K562 (cell line): ENCODE measurements at regions not wholly inside any gene's neighbourhood (a gene's known extent, or its start where the extent isn't known, plus 50 kb on each side); places are given as distances from the start of the nearest gene placed in this dataset.

ENCODE experiments used
- ATAC-seq: fragments of 200-7000 bp; cut with Tn5 transposase; 3 replicates; pipeline ENCODE4 v1.9.1; 2020; ENCODE audit warnings: moderate library complexity
- BruUV-seq: library from RNA; stranded (reverse); fragments of 400-500 nt; replicated peaks from 2 replicates; lab custom pipeline; 2021; lab: Mats Ljungman, UMichigan
- CTCF ChIA-PET: fragments of 300-600 bp; formaldehyde crosslinking; extraction: SDS; loops from one replicate; lab custom pipeline; 2021; ENCODE audit warnings: low intra/inter-chr PET ratio; lab: Yijun Ruan, JAX
- POLR2A ChIA-PET: fragments of 300-600, 350-650 bp; sonication (Branson Sonifier 250); formaldehyde crosslinking; extraction: SDS; loops from one replicate; lab custom pipeline; 2021; ENCODE audit warnings: antibody characterized with exemption, inconsistent platforms; lab: Yijun Ruan, JAX
- DNase-seq, 4 experiments: peaks; one replicate each; pipeline versions ENCODE4 v3.0.0 to v3.0.0-alpha.2; 2011 to 2018; ENCODE audit warnings: low spot score in 3 of 4, mixed read lengths in 3 of 4; ENCODE audit errors: extremely low read depth in 1 of 4
- FAIRE-seq: peaks from 2 replicates; lab custom pipeline; 2011; peaks lifted over from hg19 to GRCh38; lab: Jason Lieb, UNC
- H2AFZ ChIP-seq: 2 replicates; pipeline ENCODE4 v1.6.0; 2011; ENCODE audit warnings: low read depth, low read length, control low read depth, inconsistent platforms
- H3K27ac ChIP-seq: fragments of 200-600 bp; 3 replicates; pipeline ENCODE4 v1.8.0; 2011; ENCODE audit warnings: low read depth, mild to moderate bottlenecking, control low read depth, inconsistent platforms, low read length, moderate library complexity, mixed read lengths; ENCODE audit errors: extremely low read depth
- H3K27me3 ChIP-seq, 2 experiments: fragments of 300-600 bp in 1 of 2; 2 replicates in 1 of 2; 3 replicates in 1 of 2; pipeline versions ENCODE4 v1.6.0 to v1.8.0; 2011; ENCODE audit warnings: inconsistent platforms in 2 of 2, low read length in 2 of 2, mild to moderate bottlenecking in 1 of 2, mixed read lengths in 1 of 2, moderate library complexity in 1 of 2; ENCODE audit not compliant: control insufficient read depth in 2 of 2, insufficient read depth in 2 of 2
- H3K36me3 ChIP-seq: fragments of 300-600 bp; 3 replicates; pipeline ENCODE4 v1.8.0; 2011; ENCODE audit warnings: mild to moderate bottlenecking, low read length, inconsistent platforms; ENCODE audit not compliant: control insufficient read depth, insufficient read depth
- H3K4me1 ChIP-seq, 2 experiments: fragments of 200-600 bp in 1 of 2; replicated peaks in 1 of 2; 2 replicates in 1 of 2; 3 replicates in 1 of 2; pipeline versions ENCODE4 v1.5.1 to v1.8.0; 2011; ENCODE audit warnings: inconsistent platforms in 2 of 2, low read length in 2 of 2, mild to moderate bottlenecking in 1 of 2, mixed read lengths in 1 of 2, moderate library complexity in 1 of 2; ENCODE audit not compliant: control insufficient read depth in 2 of 2, insufficient read depth in 2 of 2
- H3K4me2 ChIP-seq: 2 replicates; pipeline ENCODE4 v1.6.1; 2011; ENCODE audit warnings: low read length, control low read depth, inconsistent platforms, mixed read lengths; ENCODE audit not compliant: insufficient read depth
- H3K4me3 ChIP-seq: fragments of 200-600 bp; sonication (generic), shearing (Covaris generic); 2 replicates; pipeline ENCODE4 v1.5.1; 2016; ENCODE audit warnings: control low read depth, inconsistent platforms
- H3K79me2 ChIP-seq: fragments of 200-600 bp; 3 replicates; pipeline ENCODE4 v1.8.0; 2011; ENCODE audit warnings: low read length, inconsistent platforms; ENCODE audit not compliant: control insufficient read depth, insufficient read depth
- H3K9ac ChIP-seq, 2 experiments: 2 replicates each; pipeline versions ENCODE4 v1.6.0 to v1.6.1; 2011; ENCODE audit warnings: low read depth in 2 of 2, low read length in 2 of 2, control low read depth in 1 of 2, inconsistent platforms in 1 of 2, mild to moderate bottlenecking in 1 of 2, mixed read lengths in 1 of 2; ENCODE audit not compliant: insufficient read depth in 1 of 2
- H3K9me1 ChIP-seq: one replicate; pipeline ENCODE4 v1.6.0; 2011; ENCODE audit warnings: inconsistent platforms, mild to moderate bottlenecking, low read length, moderate library complexity; ENCODE audit not compliant: control insufficient read depth, insufficient read depth
- H3K9me3 ChIP-seq: replicated peaks from 2 replicates; pipeline ENCODE4 v1.5.1; 2011; ENCODE audit warnings: low read depth, low read length, inconsistent platforms; ENCODE audit not compliant: control insufficient read depth, insufficient read depth
- H4K20me1 ChIP-seq: replicated peaks from 2 replicates; pipeline ENCODE4 v1.6.1; 2011; ENCODE audit warnings: low read length, inconsistent platforms, mixed read lengths; ENCODE audit not compliant: control insufficient read depth, insufficient read depth
- ADNP ChIP-seq: fragments of 200-800 bp; sonication (Bioruptor generic); IDR thresholded peaks from 2 replicates; pipeline ENCODE4 v1.6.1; 2016; ENCODE audit warnings: missing genetic modification characterization, missing compliant biosample characterization
- CBFA2T3 ChIP-seq: fragments of 450-650 bp; IDR thresholded peaks from 2 replicates; pipeline ENCODE4 v1.6.1; 2017
- GABPA ChIP-seq: fragments of 200-800 bp; sonication (Bioruptor generic); conservative IDR thresholded peaks from 2 replicates; pipeline ENCODE4 v1.6.1; 2016; ENCODE audit warnings: low read depth, missing genetic modification characterization, missing compliant biosample characterization
- MTA1 ChIP-seq: fragments of 450-650 bp; IDR thresholded peaks from 2 replicates; pipeline ENCODE4 v1.6.1; 2017; ENCODE audit warnings: borderline replicate concordance
- SRSF3 ChIP-seq: fragments of 200-400 bp; formaldehyde crosslinking; IDR thresholded peaks from 2 replicates; pipeline ENCODE4 v1.6.1; 2016; ENCODE audit warnings: mild to moderate bottlenecking, low read length, moderate library complexity; ENCODE audit not compliant: insufficient read depth
- TRIM28 ChIP-seq: fragments of 450-650 bp; IDR thresholded peaks from 2 replicates; pipeline ENCODE4 v1.6.1; 2017
- ZFP1 ChIP-seq: fragments of 450-650 bp; formaldehyde crosslinking; IDR thresholded peaks from 2 replicates; pipeline ENCODE4 v1.4.0; 2020; ENCODE audit warnings: mild to moderate bottlenecking, mixed read lengths
- ZFP30 ChIP-seq: fragments of 250-450 bp; sonication (Bioruptor Pico); IDR thresholded peaks from 2 replicates; pipeline ENCODE4 v1.8.0; 2022; ENCODE audit warnings: moderate library complexity, mild to moderate bottlenecking, inconsistent platforms, borderline replicate concordance
- ZNF133 ChIP-seq: fragments of 250-450 bp; sonication (Bioruptor Pico); IDR thresholded peaks from 2 replicates; pipeline ENCODE4 v1.4.0; 2020; ENCODE audit warnings: mild to moderate bottlenecking
- ZNF431 ChIP-seq: sonication (generic); formaldehyde crosslinking; IDR thresholded peaks from 2 replicates; pipeline ENCODE4 v1.8.0; 2022; ENCODE audit warnings: mild to moderate bottlenecking, missing genetic modification reagents
- ZNF766 ChIP-seq: fragments of 200-800 bp; sonication (Bioruptor generic); conservative IDR thresholded peaks from 2 replicates; pipeline ENCODE4 v1.6.1; 2016; ENCODE audit warnings: missing genetic modification characterization, missing compliant biosample characterization
- WGBS: fragments of 100-300 bp; shearing (Covaris generic); methylation state at CpG from one replicate; pipeline ENCODE4 v1.1.6; 2016; ENCODE audit warnings: low coverage, mixed read lengths; ENCODE audit not compliant: insufficient coverage; ENCODE audit errors: missing lambda C conversion rate; 5-methylcytosine and 5-hydroxymethylcytosine counted together
- in situ Hi-C: fragments of 300-500 bp; cut with MboI; formaldehyde crosslinking; loops from 4 replicates; pipeline ENCODE4 v1.15.0; 2018; ENCODE audit warnings: inconsistent platforms, mixed read lengths
- intact Hi-C: fragments of 100-400 bp; cut with micrococcal nuclease; formaldehyde crosslinking; loops from 2 replicates; pipeline ENCODE4 v1.14.2; 2022
- TF ChIP-seq, protein P1 (sequence below): fragments of 450-650 bp; IDR thresholded peaks from 2 replicates; pipeline ENCODE4 v1.6.1; 2017; ENCODE audit warnings: antibody characterized with exemption
- TF ChIP-seq, protein P2 (sequence below): fragments of 450-650 bp; IDR thresholded peaks from 2 replicates; pipeline ENCODE4 v1.7.0; 2016; ENCODE audit warnings: borderline replicate concordance
- TF ChIP-seq, protein P3 (sequence below), 2 experiments: fragments of 450-650 bp; conservative IDR thresholded peaks; 2 replicates each; pipeline ENCODE4 v1.6.1; 2017; ENCODE audit warnings: mild to moderate bottlenecking in 2 of 2, moderate library complexity in 2 of 2
- TF ChIP-seq, protein P4 (sequence below): sonication (generic); formaldehyde crosslinking; IDR thresholded peaks from 2 replicates; pipeline ENCODE4 v1.8.1; 2022; ENCODE audit warnings: missing genetic modification reagents

DNA sequence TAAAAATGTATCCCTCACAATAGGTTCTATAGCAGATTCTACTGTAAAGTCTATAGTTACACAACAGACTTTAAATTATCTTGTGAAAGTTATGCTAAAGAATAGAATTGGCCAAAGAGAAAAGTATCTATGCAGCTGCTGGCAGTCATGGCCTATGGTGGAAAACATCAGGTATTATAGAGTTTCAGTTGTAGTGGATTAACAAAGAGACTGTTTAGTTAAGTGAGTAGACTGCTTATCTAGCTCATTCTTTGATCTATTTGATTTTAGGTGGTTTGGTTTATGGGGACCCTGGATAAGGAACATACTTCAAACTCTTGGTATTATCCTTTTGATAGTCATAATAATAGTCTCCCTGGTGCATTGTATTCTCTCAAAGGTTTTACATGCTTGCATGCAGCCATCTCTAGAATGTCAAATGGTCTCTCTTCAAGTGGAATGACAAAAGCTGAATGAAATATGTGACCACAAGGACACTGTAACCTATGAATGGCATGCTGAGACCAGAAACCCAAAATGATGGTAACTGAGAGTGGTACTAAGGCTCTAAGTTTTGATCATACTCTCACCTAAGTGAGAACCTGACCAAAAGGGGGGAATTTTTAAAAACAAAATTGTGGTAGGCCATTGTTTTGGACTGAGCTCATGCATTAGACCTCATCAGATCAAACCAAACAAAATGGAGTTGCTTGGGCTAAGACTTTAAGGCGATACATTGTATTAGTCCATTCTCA, 54.9 kb upstream of the NAMPT start (continued):
- TF ChIP-seq, protein P1, sequence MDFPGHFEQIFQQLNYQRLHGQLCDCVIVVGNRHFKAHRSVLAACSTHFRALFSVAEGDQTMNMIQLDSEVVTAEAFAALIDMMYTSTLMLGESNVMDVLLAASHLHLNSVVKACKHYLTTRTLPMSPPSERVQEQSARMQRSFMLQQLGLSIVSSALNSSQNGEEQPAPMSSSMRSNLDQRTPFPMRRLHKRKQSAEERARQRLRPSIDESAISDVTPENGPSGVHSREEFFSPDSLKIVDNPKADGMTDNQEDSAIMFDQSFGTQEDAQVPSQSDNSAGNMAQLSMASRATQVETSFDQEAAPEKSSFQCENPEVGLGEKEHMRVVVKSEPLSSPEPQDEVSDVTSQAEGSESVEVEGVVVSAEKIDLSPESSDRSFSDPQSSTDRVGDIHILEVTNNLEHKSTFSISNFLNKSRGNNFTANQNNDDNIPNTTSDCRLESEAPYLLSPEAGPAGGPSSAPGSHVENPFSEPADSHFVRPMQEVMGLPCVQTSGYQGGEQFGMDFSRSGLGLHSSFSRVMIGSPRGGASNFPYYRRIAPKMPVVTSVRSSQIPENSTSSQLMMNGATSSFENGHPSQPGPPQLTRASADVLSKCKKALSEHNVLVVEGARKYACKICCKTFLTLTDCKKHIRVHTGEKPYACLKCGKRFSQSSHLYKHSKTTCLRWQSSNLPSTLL: no peak
- no peak for TF ChIP-seq ZFP1 (CRISPR knock-in tag)

DNA sequence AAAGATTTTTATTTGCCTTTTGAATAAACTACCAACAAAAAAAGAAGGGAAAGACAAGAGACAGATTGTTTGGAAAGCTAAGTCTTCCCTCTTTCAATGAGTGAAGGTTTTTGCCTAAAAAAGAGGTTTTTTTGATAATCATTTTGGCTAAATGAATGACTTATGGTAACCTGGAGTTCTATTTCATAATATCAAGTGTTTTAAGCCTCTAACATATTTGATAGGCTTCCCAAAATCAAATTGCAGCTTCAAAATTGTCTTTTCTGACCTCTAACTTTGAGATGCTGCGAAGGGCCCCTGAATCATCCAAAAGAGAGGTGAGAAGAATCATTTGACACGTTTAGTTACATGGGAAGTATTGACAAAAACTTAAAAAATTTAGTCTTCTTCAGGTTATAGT, 53.0 kb upstream of the NAMPT start:
- intact Hi-C loops (no loop called here), in situ Hi-C loops (no loop called here)
- Histone ChIP-seq H3K4me1 (no peaks in the 10 kb centered on the region), H3K9me1 (no peaks in the 10 kb centered on the region), H2AFZ (no peak overlapping the region), H3K27me3 (no peaks in the 10 kb centered on the region), H3K9ac (no peak overlapping the region), H3K4me2 (no peak overlapping the region), H3K9me3 (peaks cover 12% of the 10 kb centered on the region), H3K4me3 (no peak overlapping the region), H3K36me3 (no peaks in the 10 kb centered on the region), H4K20me1 (no peaks in the 10 kb centered on the region), H3K27ac (no peak overlapping the region), H3K79me2 (no peaks in the 10 kb centered on the region)
- BruUV-seq: no TSS peak
- FAIRE-seq: no peak
- no peak for DNase-seq
- 0% methylated on average over 2 of the region's 2 CpGs for WGBS
- ChIA-PET POLR2A (no interaction called here), CTCF (no interaction called here)
- ATAC-seq: no peak
- TF ChIP-seq, protein P2, sequence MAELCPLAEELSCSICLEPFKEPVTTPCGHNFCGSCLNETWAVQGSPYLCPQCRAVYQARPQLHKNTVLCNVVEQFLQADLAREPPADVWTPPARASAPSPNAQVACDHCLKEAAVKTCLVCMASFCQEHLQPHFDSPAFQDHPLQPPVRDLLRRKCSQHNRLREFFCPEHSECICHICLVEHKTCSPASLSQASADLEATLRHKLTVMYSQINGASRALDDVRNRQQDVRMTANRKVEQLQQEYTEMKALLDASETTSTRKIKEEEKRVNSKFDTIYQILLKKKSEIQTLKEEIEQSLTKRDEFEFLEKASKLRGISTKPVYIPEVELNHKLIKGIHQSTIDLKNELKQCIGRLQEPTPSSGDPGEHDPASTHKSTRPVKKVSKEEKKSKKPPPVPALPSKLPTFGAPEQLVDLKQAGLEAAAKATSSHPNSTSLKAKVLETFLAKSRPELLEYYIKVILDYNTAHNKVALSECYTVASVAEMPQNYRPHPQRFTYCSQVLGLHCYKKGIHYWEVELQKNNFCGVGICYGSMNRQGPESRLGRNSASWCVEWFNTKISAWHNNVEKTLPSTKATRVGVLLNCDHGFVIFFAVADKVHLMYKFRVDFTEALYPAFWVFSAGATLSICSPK: no peak
- TF ChIP-seq, protein P3, sequence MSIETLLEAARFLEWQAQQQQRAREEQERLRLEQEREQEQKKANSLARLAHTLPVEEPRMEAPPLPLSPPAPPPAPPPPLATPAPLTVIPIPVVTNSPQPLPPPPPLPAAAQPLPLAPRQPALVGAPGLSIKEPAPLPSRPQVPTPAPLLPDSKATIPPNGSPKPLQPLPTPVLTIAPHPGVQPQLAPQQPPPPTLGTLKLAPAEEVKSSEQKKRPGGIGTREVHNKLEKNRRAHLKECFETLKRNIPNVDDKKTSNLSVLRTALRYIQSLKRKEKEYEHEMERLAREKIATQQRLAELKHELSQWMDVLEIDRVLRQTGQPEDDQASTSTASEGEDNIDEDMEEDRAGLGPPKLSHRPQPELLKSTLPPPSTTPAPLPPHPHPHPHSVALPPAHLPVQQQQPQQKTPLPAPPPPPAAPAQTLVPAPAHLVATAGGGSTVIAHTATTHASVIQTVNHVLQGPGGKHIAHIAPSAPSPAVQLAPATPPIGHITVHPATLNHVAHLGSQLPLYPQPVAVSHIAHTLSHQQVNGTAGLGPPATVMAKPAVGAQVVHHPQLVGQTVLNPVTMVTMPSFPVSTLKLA (conservative IDR thresholded peaks at IDR 0.05): no peak
- no peak for TF ChIP-seq ZNF133 (CRISPR knock-in tag)
- TF ChIP-seq ZNF766 (CRISPR knock-in tag): 0 out of 2 replicates have a peak, but pooled peaks have one; percentile 22
- TF ChIP-seq CBFA2T3: no peak
- TF ChIP-seq MTA1: no peak
- TF ChIP-seq, protein P4, sequence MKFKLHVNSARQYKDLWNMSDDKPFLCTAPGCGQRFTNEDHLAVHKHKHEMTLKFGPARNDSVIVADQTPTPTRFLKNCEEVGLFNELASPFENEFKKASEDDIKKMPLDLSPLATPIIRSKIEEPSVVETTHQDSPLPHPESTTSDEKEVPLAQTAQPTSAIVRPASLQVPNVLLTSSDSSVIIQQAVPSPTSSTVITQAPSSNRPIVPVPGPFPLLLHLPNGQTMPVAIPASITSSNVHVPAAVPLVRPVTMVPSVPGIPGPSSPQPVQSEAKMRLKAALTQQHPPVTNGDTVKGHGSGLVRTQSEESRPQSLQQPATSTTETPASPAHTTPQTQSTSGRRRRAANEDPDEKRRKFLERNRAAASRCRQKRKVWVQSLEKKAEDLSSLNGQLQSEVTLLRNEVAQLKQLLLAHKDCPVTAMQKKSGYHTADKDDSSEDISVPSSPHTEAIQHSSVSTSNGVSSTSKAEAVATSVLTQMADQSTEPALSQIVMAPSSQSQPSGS (CRISPR knock-in tag): no peak
- no peak for TF ChIP-seq ZNF431 (CRISPR knock-in tag)
- TF ChIP-seq SRSF3: no peak
- TF ChIP-seq ZFP30 (CRISPR knock-in tag): no peak
- TF ChIP-seq ADNP (tag): no peak
- peak; percentile 95 for TF ChIP-seq TRIM28
- TF ChIP-seq GABPA (tag): no peak
